ENCODE measurements at regions not wholly inside any gene's neighbourhood (a gene's known extent, or its start where the extent isn't known, plus 50 kb on each side); places are given as distances from the start of the nearest gene placed in this dataset.

- TF ChIP-seq CTCF (IDR thresholded peaks at IDR 0.05) (no peak), EZH2 (IDR thresholded peaks at IDR 0.05) (no peak)
Measured at GRCh38 chr2:121969766-121970639, 214.6 kb downstream of the TSN start.

Measured in neural progenitor cell (in vitro differentiated cells).